A172 (cell line): ENCODE measurements at regions not wholly inside any gene's neighbourhood (a gene's known extent, or its start where the extent isn't known, plus 50 kb on each side); places are given as distances from the start of the nearest gene placed in this dataset.

Experiments used
- DNase-seq: peaks from one replicate; pipeline ENCODE4 v3.0.0-alpha.2; 2015; ENCODE audit warnings: low spot score

- DNase-seq = no peak
Measured at GRCh38 chr14:82362452-82362851, 828.8 kb upstream of the SEL1L start.

- DNase-seq = no peak
Measured at GRCh38 chr14:82365471-82365870, 831.8 kb upstream of the SEL1L start.

GRCh38 chr14:82366803-82367202 lies 833.1 kb upstream of the SEL1L start:
- no peak for DNase-seq

GRCh38 chr14:82379291-82379690 lies 845.6 kb upstream of the SEL1L start:
- DNase-seq = no peak

- DNase-seq = no peak
Measured at GRCh38 chr14:82385048-82385447, 851.4 kb upstream of the SEL1L start.

- no peak for DNase-seq
Measured at GRCh38 chr14:82387699-82388098, 854.0 kb upstream of the SEL1L start.

- DNase-seq = no peak
Measured at GRCh38 chr14:82388488-82388887, 854.8 kb upstream of the SEL1L start.

- no peak for DNase-seq
Measured at GRCh38 chr14:82390586-82390985, 856.9 kb upstream of the SEL1L start.

- no peak for DNase-seq
Measured at GRCh38 chr14:82394916-82395315, 861.3 kb upstream of the SEL1L start.

GRCh38 chr14:82398256-82398655 lies 864.6 kb upstream of the SEL1L start:
- DNase-seq = no peak

GRCh38 chr14:82403987-82404386 lies 870.3 kb upstream of the SEL1L start:
- DNase-seq = no peak

- DNase-seq = no peak
Measured at GRCh38 chr14:82410064-82410463, 876.4 kb upstream of the SEL1L start.

GRCh38 chr14:82411298-82411697 lies 877.6 kb upstream of the SEL1L start:
- DNase-seq = no peak

GRCh38 chr14:82412545-82412944 lies 878.9 kb upstream of the SEL1L start:
- DNase-seq = no peak

GRCh38 chr14:82414853-82415539 lies 881.3 kb upstream of the SEL1L start:
- DNase-seq = no peak

- no peak for DNase-seq
Measured at GRCh38 chr14:82419933-82420332, 886.3 kb upstream of the SEL1L start.

GRCh38 chr14:82420871-82421270 lies 887.2 kb upstream of the SEL1L start:
- no peak for DNase-seq

- DNase-seq = no peak
Measured at GRCh38 chr14:82421286-82421685, 887.6 kb upstream of the SEL1L start.

GRCh38 chr14:82422230-82422629 lies 888.6 kb upstream of the SEL1L start:
- no peak for DNase-seq

GRCh38 chr14:82425261-82425660 lies 891.6 kb upstream of the SEL1L start:
- DNase-seq = no peak

GRCh38 chr14:82431031-82431430 lies 897.4 kb upstream of the SEL1L start:
- DNase-seq = no peak

GRCh38 chr14:82432301-82433105 lies 898.9 kb upstream of the SEL1L start:
- DNase-seq = no peak

GRCh38 chr14:82438436-82438835 lies 904.8 kb upstream of the SEL1L start:
- no peak for DNase-seq
